GM19099 (cell line): ENCODE measurements at regions not wholly inside any gene's neighbourhood (a gene's known extent, or its start where the extent isn't known, plus 50 kb on each side); places are given as distances from the start of the nearest gene placed in this dataset.

Experiments
- POLR2A ChIP-seq: IDR thresholded peaks from 3 replicates; pipeline ENCODE4 v1.6.1; 2011; ENCODE audit warnings: low read depth; ENCODE audit not compliant: insufficient read length; ENCODE audit errors: extremely low read depth

DNA sequence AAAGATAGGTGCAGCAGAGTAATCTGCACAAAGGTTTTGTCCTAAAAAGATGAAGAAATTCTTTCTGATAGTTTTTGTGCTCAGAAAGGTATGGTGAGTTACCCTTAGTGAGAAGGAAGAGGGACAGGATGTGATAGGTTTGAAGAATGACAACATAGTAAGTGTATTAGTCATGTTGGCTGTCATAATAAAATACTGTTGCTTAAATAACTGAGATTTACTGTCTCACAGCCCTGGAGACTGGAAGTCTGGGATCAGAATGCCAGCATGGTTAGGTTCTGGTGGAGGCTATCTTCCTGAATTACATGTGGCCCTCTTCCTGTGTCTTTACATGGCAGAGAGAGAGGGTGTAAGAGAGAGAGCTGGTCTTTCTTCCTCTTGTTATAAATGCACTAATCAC, 965.2 kb downstream of the TTLL7 start:
- no peak for TF ChIP-seq POLR2A

DNA sequence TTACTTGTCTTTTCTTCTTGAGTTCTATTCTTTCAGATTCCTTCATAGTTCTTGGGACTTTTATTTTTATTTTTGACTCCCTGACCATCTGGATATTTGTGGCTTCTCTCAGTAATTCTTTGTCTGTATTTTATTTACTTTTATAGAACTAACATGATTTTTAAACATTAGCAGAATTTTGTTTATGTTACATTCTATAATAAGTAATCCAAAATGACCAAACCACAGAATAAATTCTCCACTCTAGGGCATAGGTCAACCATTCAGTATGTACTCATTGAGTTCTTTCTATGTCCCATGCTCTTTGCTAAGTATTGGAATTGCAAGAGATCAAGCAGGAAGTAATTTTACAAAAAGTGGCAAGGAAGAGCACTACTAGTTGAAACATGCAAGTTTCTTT, 969.0 kb downstream of the TTLL7 start:
- TF ChIP-seq POLR2A, result no peak

GRCh38 chr1:83029050-83029449, 969.9 kb downstream of the TTLL7 start:
- TF ChIP-seq POLR2A, result no peak

- TF ChIP-seq POLR2A, result no peak
These were observed 970.5 kb downstream of the TTLL7 start for GRCh38 chr1:83028467-83028866.

DNA sequence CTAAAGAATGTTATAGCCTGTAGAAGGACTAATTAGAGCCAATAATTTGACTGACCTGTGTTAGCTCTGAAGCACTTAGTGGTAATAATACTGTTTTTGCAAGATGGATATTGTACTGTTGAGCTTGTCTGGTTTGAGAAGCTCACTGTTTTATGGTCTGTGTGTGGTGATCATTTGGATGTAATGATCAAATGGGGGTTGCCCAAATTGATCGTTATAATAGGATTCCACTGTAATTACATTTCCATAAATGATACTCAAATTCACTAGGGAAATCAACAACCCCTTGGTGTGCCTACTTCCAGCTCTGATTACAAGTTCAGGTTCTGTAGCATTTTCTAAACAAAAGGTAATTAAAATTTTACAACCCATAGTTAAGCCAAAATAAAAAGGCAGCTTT, 971.4 kb downstream of the TTLL7 start:
- no peak for TF ChIP-seq POLR2A

DNA sequence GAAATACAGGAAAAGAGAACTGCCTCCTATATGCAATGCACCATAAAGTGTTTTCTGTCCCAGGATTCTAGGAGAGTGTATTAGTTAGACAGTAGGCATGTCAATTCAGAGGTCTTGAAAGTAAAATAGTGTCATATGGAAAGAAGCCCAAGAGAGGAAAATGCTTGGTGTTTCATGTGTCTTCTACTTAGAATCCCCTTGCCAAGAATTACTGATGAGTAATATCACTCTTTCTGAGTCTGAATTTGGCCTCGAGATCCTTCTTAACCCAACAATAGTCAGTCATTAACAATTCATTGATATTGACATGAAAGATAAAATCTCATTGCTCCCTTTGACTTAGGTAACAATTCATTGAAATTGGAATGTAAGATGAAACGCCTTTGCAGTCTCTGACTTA, 972.2 kb downstream of the TTLL7 start:
- TF ChIP-seq POLR2A, result no peak

DNA sequence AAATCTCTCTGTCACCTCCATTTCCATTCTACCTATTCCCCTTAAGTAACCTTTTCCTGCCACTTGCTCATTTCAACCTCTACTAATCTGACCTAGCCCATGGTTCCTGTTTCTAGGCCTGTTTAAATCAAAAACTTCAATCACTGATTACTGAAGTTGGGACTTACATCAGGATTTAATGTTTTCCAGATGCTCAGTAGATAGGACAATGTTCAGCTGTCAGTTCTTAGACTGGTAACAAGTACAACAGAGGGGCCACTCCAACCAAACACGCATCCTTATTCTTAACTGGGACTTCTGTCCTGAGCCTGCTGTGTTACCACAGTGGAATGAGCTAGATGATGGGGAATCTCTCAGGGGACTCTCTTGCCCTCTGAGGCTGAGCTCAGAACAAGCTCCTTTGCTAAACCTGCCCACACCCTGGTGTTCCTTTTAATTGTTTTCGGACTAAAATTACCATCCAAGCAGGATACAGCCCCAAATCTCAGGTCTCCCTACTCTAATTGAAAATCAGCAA, 974.6 kb downstream of the TTLL7 start:
- TF ChIP-seq POLR2A, result no peak

DNA sequence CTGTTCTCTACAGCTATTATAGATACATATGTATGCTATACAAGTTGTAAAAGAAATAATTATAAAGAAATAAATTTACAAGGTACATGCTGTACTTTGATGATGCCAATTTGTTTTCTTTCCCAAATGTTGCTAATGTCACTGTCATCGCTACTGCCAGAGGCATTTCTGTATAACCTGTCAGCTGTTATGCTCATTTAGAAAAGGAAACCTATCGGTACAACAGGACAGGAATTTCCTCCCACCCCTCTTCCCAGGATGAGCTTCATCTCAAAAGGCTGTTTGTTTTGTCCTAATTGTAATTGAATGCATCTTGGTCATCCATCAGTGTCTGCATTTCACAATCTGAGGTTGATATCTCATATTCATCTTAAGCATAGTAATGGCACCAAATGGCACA, 975.7 kb downstream of the TTLL7 start:
- no peak for TF ChIP-seq POLR2A

DNA sequence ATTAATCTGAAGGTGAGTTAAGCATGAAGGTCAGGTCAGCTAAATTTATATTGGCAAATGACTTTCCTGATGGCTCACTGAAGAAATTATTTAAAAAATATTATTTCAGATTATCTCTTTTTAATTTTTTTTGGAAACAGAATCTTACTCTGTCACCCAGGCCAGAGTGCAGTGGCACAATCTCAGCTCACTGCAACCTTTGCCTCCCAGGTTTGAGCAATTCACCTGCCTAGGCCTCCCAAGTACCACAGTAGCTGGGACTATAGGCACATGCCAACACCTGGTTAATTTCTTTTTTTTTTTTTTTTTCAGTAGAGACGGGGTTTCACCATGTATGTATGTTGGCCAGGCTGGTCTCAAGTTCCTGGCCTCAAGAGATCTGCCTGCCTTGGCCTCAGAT, 976.7 kb downstream of the TTLL7 start:
- TF ChIP-seq POLR2A, result no peak

GRCh38 chr1:83017701-83018100, 981.2 kb downstream of the TTLL7 start:
- TF ChIP-seq POLR2A, result no peak

DNA sequence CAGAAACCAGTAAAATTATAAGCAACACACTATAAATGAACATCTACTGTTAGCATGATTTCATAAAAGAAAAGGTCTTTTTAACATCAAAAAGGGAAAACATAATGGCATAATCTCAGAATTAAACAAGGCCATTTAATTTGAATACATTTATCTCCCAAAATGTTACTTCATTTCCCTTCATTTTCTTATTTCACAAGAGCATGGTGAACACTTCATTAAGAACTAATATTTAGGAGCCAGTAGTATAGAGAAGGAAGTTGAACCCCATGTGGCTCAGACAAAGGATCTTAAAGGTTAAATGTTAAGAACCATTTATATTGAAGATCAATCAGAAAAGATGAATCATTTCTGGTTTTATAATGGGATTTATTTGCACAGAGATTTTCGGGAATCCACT, 981.7 kb downstream of the TTLL7 start:
- no peak for TF ChIP-seq POLR2A

DNA sequence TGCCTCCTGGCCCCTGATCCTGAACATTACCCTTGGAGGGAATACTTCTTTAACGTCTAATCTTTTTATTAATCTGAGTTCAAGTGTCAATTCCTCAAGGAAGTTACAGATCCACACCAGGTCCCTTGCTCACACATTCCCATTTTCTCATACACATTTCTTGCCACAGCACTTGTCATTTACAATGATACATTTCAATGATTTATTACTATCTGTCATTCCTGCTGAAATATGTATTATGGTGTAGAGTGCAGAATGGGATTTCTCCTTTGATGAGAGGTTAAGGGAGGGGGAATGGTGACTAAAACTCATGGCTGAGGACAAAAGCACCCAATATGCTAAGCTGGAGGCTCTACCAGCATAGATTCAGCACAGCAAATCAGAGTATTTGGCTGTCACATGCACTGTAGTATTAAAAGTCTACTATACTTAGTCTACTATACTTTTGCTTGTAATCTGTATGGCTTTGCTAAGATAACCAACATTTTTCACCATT, 982.5 kb downstream of the TTLL7 start:
- TF ChIP-seq POLR2A, result no peak

GRCh38 chr1:83015163-83015562, 983.8 kb downstream of the TTLL7 start:
- no peak for TF ChIP-seq POLR2A

DNA sequence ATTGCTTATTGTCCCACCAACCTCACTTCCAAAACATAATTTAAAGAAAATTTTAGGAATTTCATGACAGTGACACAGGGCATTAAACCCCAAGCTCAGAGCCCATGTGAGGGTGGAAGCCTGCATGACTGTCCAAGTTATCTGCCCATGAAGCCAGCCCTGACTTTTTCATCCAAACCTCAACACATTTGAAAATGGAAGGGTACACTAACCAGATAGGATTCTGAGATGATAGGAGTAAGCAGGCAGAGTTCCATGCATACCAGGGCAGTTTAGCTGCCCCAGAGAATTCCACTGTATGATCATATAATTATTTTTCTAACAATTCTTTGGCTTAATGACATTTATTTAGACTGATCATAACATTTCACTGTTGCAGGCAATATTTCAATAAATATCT, 986.0 kb downstream of the TTLL7 start:
- no peak for TF ChIP-seq POLR2A

- TF ChIP-seq POLR2A, result no peak
These were observed 987.7 kb downstream of the TTLL7 start for GRCh38 chr1:83011265-83011664.

DNA sequence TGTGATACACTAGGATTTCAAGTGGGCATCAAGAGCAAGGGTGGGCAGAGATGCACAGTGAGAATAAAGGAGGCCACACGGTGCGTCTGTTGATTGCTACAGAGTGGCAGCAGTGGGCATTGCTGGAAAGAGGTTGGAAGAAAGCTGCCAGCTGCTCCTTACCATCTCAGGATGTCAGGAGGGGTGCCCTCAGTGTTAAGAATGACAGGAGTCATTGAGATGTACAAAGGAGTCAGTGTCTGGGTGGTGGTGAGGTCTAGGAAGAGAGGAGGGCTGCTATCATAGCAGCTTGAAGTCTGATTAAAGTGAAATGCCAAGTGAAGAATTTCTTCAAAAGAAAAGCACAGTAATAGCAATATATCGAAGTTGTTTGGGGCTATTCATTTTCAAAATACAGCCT, 992.7 kb downstream of the TTLL7 start:
- TF ChIP-seq POLR2A, result no peak

GRCh38 chr1:83000286-83000685, 998.6 kb downstream of the TTLL7 start:
- no peak for TF ChIP-seq POLR2A

- TF ChIP-seq POLR2A, result no peak
These were observed 1003.0 kb downstream of the TTLL7 start for GRCh38 chr1:82995951-82996350.

DNA sequence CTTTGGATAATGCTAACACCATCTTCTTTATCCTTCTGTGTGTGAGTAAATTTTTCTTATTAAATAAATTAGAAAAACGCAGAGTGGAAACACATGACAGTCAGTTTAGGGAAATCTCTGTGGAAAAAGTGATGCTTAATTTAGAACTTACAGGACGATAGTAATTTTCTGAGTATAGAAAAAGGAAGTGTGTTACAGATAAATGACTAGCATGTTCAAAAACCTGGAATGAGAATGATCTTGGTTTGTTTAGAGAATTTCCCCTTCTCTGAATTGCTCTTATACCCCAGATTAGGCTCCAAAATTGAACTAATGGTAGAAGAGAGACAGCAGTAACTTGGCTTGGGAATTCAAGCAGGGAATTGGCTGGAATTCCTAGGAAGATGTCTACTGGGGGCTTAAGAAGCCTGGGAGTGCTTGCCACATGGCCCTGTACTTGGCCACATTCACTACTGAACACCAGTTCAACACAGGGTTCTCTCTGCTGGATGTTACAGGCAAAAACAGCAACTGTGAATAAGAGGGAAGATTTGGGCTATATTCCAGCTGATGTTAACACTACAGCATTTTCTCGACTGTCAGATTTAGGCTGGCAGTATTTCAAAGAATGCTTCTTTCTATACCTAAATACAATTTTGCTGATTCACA, 1004.2 kb downstream of the TTLL7 start:
- no peak for TF ChIP-seq POLR2A
